Osteoblast (primary cell): ENCODE measurements at regions not wholly inside any gene's neighbourhood (a gene's known extent, or its start where the extent isn't known, plus 50 kb on each side); places are given as distances from the start of the nearest gene placed in this dataset.
"Not testable (repeated sequence)": the region's sequence is repeated elsewhere in the genome, so short reads cannot be mapped to it uniquely, and the experiment has no call there.

ENCODE experiments used
- DNase-seq: peaks from one replicate; pipeline ENCODE4 v3.0.0; 2011; ENCODE audit warnings: low spot score, mixed read lengths; ENCODE audit not compliant: insufficient read length; ENCODE audit errors: missing footprints
- H2AFZ ChIP-seq: 2 replicates; pipeline ENCODE4 v1.6.0; 2011; ENCODE audit warnings: mild to moderate bottlenecking, low read length
- H3K27ac ChIP-seq: 2 replicates; pipeline ENCODE4 v1.5.1; 2011; ENCODE audit warnings: mild to moderate bottlenecking, low read depth, low read length, moderate library complexity
- H3K27me3 ChIP-seq: 2 replicates; pipeline ENCODE4 v1.6.0; 2012; ENCODE audit warnings: mild to moderate bottlenecking, control low read depth, inconsistent platforms, low read length, moderate library complexity; ENCODE audit not compliant: insufficient read depth
- H3K36me3 ChIP-seq: 2 replicates; pipeline ENCODE4 v1.5.1; 2011; ENCODE audit warnings: mild to moderate bottlenecking, low read length, control low read depth, moderate library complexity; ENCODE audit not compliant: insufficient read depth
- H3K4me1 ChIP-seq: 2 replicates; pipeline ENCODE4 v1.5.1; 2011; ENCODE audit warnings: mild to moderate bottlenecking, low read length, control low read depth, moderate library complexity; ENCODE audit not compliant: insufficient read depth
- H3K4me2 ChIP-seq: 2 replicates; pipeline ENCODE4 v1.6.0; 2011; ENCODE audit warnings: mild to moderate bottlenecking, low read length; ENCODE audit not compliant: insufficient read depth
- H3K4me3 ChIP-seq: fragments of 200-600 bp; sonication (generic); 3 replicates; pipeline ENCODE4 v1.5.1; 2012; ENCODE audit warnings: mild to moderate bottlenecking, low read length, inconsistent platforms; ENCODE audit not compliant: insufficient read depth
- H3K79me2 ChIP-seq: 2 replicates; pipeline ENCODE4 v1.6.0; 2012; ENCODE audit warnings: mild to moderate bottlenecking, low read length, control low read depth, inconsistent platforms; ENCODE audit not compliant: insufficient read depth
- H3K9me3 ChIP-seq: 2 replicates; pipeline ENCODE4 v1.5.1; 2011; ENCODE audit warnings: low read depth, low read length, control low read depth
- H4K20me1 ChIP-seq: 2 replicates; pipeline ENCODE4 v1.6.0; 2012; ENCODE audit warnings: mild to moderate bottlenecking, low read length, control low read depth; ENCODE audit not compliant: insufficient read depth
- TF ChIP-seq, protein P1 (sequence below): IDR thresholded peaks from 2 replicates; pipeline ENCODE4 v1.5.1; 2011; ENCODE audit warnings: mild to moderate bottlenecking, low read depth, low read length, moderate library complexity; ENCODE audit errors: extremely low read depth

DNA sequence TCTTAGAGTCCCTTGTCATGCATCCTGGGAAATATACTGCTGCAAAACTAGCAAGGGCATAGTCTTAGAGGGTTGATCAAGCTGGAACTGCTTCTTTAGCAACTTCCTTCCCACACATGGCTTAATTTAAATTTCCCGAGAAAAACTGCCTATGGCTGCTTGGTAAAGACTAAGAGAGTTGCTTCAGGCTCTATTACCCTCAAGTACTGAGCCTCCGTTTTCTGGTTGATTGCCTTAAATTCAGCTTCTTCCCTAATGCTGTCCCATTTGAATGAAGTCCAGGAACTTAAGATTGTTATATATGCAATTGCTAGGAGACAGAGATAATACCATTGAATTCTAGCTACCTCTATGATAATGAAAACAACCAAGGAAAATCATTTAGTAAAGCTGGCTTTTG is 385.7 kb upstream of the CYLC2 start:
- Histone ChIP-seq H2AFZ (no peak overlapping the region), H3K9me3 (no peaks in the 10 kb centered on the region), H3K27me3 (no peaks in the 10 kb centered on the region), H3K4me1 (no peaks in the 10 kb centered on the region), H3K4me2 (no peak overlapping the region), H3K79me2 (no peaks in the 10 kb centered on the region), H3K4me3 (no peak overlapping the region), H3K27ac (no peak overlapping the region), H4K20me1 (no peaks in the 10 kb centered on the region), H3K36me3 (no peaks in the 10 kb centered on the region)
- DNase-seq, result no peak
- TF ChIP-seq, protein P1, sequence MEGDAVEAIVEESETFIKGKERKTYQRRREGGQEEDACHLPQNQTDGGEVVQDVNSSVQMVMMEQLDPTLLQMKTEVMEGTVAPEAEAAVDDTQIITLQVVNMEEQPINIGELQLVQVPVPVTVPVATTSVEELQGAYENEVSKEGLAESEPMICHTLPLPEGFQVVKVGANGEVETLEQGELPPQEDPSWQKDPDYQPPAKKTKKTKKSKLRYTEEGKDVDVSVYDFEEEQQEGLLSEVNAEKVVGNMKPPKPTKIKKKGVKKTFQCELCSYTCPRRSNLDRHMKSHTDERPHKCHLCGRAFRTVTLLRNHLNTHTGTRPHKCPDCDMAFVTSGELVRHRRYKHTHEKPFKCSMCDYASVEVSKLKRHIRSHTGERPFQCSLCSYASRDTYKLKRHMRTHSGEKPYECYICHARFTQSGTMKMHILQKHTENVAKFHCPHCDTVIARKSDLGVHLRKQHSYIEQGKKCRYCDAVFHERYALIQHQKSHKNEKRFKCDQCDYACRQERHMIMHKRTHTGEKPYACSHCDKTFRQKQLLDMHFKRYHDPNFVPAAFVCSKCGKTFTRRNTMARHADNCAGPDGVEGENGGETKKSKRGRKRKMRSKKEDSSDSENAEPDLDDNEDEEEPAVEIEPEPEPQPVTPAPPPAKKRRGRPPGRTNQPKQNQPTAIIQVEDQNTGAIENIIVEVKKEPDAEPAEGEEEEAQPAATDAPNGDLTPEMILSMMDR, result no peak

DNA sequence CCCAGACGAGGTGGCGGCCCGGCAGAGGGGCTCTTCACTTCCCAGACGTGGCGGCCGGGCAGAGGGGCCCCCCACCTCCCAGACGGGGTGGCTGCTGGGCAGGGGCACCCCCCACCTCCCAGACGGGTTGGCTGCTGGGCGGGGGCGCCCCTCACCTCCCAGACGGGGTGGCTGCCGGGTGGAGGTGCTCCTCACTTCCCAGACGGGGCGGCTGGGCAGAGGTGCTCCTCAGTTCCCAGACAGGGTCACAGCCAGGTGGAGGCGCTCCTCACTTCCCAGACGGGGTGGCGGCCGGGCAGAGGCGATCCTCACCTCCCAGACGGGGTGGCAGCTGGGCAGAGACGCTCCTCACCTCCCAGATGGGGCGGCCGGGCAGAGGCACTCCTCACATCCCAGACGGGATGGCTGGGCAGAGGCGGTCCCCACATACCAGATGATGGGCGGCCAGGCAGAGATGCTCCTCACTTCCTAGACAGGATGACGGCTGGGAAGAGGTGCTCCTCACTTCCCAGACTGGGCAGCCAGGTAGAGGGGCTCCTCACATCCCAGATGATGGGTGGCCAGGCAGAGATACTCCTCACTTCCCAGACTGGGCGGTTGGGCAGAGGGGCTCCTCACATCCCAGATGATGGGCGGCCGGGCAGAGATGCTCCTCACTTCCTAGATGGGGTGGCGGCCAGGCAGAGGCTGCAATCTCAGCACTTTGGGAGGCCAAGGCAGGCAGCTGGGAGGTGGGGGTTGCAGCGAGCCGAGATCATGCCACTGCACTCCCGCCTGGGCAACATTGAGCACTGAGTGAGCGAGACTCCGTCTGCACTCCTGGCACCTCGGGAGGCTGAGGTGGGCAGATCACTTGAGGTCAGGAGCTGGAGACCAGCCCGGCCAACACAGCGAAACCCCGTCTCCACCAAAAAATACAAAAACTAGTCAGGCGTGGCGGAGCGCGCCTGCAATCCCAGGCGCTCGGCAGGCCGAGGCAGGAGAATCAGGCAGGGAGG is 391.6 kb upstream of the CYLC2 start:
- H3K27me3 ChIP-seq, H4K20me1 ChIP-seq, H3K4me3 ChIP-seq, H2AFZ ChIP-seq, H3K36me3 ChIP-seq, H3K27ac ChIP-seq, H3K4me2 ChIP-seq, H3K79me2 ChIP-seq, DNase-seq, H3K9me3 ChIP-seq, H3K4me1 ChIP-seq: not testable (repeated sequence)

DNA sequence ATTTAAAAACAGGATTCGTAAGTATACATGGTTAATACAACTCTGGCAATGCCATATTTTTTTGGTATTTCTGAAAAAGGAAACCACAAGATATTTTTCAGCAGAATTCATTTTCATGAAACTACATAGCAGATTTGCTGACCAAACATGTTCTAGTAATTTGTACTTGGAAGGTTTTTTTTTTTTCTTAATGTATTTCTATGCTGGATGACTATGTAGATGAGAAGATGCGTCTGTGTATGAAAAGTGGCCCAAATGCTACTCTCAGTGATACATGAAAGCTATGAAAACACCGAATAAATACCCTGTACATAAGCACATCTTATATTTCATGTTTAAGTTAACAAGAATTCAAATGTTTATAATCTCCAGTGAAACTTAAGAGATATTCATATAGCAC is 400.9 kb upstream of the CYLC2 start:
- no peak overlapping the region for H3K4me2 ChIP-seq
- DNase-seq, result no peak
- no peak overlapping the region for H2AFZ ChIP-seq
- H3K79me2 ChIP-seq, result no peaks in the 10 kb centered on the region
- TF ChIP-seq, protein P1, result no peak
- no peaks in the 10 kb centered on the region for H3K27me3 ChIP-seq
- no peaks in the 10 kb centered on the region for H3K4me1 ChIP-seq
- H3K36me3 ChIP-seq, result no peaks in the 10 kb centered on the region
- H3K4me3 ChIP-seq, result no peak overlapping the region
- no peak overlapping the region for H3K27ac ChIP-seq
- no peaks in the 10 kb centered on the region for H4K20me1 ChIP-seq
- peaks cover 2% of the 10 kb centered on the region for H3K9me3 ChIP-seq

DNA sequence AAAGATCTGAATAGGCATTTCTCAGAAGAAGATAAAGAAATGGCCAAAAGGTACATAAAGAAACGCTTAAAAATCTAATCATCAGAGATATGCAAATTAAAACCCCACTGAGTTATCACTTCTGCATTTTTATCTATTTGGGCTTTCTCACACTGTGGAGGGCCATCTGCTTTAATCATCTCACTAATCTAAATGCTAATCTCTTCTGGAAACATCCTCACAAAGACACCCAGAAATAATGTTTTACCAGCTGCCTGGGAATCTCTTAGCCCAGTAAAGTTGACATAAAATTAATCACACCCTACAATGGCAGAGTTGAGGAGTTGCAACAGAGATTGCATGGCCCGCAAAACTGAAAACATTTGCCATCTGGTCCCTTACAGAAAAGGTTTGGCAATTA is 407.9 kb upstream of the CYLC2 start:
- H2AFZ ChIP-seq, result no peak overlapping the region
- no peak overlapping the region for H3K4me3 ChIP-seq
- no peak for DNase-seq
- H3K4me1 ChIP-seq, result no peaks in the 10 kb centered on the region
- H3K79me2 ChIP-seq, result no peaks in the 10 kb centered on the region
- no peaks in the 10 kb centered on the region for H3K36me3 ChIP-seq
- H4K20me1 ChIP-seq, result no peaks in the 10 kb centered on the region
- no peak overlapping the region for H3K4me2 ChIP-seq
- no peak overlapping the region for H3K27ac ChIP-seq
- H3K9me3 ChIP-seq, result no peaks in the 10 kb centered on the region
- TF ChIP-seq, protein P1, result no peak
- H3K27me3 ChIP-seq, result no peaks in the 10 kb centered on the region
